ENCODE measurements at regions not wholly inside any gene's neighbourhood (a gene's known extent, or its start where the extent isn't known, plus 50 kb on each side); places are given as distances from the start of the nearest gene placed in this dataset.
"Not testable (repeated sequence)": the region's sequence is repeated elsewhere in the genome, so short reads cannot be mapped to it uniquely, and the experiment has no call there.

GRCh38 chr14:85336257-85336656, 193.7 kb upstream of the FLRT2 start:
- DNase-seq = no peak

DNA sequence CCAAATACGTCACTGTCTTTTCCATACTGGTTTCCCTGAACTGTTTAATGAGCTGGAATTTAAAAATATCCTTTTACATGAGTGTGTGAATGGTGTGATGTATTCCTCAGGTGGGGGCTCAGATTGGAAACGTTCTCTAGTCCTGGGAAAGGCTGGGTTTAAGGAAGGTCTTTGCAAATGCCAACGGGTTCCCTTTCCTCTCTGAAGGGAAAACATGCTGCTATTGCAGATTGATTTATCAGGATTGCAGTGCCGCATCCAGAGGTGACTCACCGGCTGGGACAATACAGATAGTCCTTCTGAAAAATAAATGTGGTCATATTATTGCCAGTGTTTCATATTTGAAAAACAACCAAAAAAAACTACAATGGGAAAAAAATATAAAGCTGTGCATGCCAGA, 193.1 kb upstream of the FLRT2 start:
- no peak for DNase-seq

DNA sequence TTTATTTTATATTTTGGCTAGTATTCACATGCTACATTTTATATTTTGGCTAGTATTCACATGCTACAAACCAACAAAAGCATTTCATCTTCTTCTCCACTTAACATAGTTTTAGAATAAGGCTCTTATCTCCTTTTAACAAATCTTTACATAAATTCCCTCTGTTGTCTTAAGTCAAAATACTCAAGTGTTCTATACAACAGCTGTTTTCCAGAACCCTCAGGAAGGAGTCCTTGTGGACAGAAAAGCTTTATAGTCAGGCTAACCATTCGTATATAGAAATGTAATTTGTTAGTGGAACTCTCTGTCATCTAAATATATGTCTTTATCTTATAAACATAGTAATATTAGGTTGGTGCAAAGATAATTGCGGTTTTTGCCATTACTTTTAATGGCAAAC, 191.0 kb upstream of the FLRT2 start:
- DNase-seq = no peak

DNA sequence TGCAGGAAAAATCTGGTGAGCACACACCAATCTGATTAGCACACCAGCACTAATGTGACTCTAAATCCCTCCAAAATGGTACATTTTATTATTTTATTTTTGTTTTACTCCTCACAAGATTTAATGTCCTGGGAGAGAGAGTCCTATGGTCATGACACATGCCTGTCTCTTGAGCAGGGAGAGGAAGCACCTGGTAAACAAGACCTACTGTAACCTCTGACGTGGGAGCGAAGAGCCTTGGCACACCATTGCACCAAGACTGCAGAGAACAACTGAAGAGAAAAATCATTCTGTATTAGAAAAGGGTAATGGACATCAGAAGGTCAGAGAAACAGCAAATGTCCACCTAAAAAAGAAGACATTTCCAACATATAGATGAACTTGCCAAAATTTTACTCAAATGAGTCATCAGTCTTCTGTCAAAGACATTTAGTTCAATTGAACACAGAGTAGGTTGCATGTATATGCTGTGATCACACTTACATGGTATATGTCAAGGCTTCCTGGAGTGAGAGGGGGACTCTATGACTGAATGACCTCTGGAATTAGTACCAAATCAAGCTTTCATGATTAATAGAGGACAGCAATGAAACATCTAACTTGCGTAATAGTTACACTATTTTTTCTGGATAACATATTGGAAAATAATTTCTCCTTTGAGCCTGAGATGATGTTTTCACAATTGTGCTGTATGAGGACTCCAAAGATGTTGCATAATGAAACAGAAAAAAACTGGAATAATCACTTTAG, 186.9 kb upstream of the FLRT2 start:
- no peak for DNase-seq

- no peak for DNase-seq
Measured at GRCh38 chr14:85344171-85344570, 185.8 kb upstream of the FLRT2 start.

DNA sequence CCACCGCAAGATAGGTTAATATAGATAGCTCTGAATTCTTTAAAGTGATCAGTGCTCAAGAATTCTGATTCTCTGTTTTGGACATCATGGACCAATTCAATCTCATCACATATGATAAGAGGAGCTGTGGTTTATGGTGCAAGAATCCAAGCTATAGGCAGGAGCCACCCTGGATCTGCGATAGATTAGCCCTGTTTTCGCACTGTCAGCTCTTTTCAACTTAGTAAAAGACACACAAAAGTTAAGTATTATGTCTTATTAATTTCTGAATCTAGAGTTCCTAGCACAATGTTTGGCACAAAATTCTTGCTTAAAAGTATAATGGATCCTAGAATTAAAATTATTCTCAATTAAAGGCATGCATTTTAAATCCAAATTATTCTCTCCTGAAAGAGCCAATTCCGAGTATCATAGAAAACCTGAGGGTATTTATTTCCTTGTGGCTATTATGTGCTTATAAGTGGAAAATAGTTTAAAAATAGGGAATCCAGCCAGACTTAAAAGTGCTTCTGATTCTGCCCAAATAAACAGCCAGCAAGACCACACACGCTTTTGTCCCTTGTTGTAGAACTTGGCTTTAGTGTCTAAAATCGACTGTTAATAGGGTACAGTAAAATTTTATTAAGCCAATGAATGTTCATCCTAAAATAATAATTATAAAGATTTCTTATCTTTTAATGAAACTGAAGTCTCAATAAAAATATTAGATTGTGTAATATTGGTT, 184.9 kb upstream of the FLRT2 start:
- no peak for DNase-seq

GRCh38 chr14:85350667-85351066, 179.3 kb upstream of the FLRT2 start:
- DNase-seq = no peak

- DNase-seq = not testable (repeated sequence)
Measured at GRCh38 chr14:85352588-85352987, 177.4 kb upstream of the FLRT2 start.

- no peak for DNase-seq
Measured at GRCh38 chr14:85357120-85357519, 172.8 kb upstream of the FLRT2 start.

GRCh38 chr14:85358136-85358785, 171.7 kb upstream of the FLRT2 start:
- no peak for DNase-seq

DNA sequence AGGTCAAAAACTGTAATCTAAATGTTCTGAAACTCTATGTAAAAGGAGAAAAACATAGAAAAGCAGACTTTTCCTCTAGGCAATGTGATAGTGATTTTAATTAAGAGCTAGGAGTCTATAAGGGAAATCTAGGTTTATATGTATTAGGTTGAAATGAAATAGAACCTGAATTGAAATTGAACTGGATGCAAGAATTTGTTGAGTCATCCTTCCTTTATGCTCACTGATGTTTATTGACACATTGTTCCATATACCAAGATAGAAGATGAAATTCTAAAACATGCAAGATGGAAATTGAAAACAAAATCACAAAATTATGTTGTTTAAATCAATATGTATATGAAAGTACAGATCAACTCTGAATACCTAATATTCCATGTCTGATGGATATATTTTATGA, 170.4 kb upstream of the FLRT2 start:
- no peak for DNase-seq

DNA sequence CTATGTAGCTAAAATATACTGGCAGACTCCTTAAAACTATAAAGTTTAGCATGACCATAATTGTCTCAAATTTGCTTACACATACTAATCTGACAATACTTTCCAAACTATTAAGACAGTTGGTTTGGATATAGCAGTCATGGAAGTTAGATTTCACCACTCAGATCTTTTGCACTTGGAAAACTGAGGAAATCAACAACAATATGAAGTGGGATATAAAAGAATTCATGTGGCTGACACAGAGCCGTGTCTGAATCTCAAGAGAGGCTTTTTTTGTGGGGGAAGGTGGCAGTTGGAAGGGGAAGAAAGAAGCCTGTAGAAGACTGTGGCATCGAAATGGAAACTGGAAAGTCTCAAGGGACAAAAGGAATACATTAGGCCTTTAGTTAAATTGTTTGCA, 166.6 kb upstream of the FLRT2 start:
- DNase-seq = no peak

DNA sequence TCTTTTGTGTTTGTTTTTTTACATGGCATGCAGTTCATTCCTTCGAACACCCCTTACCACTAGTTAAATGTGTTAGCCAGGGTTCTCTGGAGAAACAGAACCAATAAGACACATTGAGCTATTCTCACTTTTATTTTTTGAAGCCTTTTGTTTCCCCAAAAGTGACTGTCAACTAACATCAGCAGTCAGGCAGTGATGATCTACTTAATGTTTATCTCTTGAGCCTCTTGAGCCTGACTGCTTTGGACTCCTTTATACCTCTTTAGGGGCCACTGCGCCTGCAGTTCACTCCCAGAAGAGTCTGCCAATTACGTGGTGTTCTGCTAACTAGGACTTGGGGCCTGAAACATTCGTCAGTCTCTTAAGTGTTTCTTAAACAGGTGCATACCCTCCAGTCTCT, 163.7 kb upstream of the FLRT2 start:
- DNase-seq = no peak

GRCh38 chr14:85380881-85381280, 149.1 kb upstream of the FLRT2 start:
- no peak for DNase-seq

DNA sequence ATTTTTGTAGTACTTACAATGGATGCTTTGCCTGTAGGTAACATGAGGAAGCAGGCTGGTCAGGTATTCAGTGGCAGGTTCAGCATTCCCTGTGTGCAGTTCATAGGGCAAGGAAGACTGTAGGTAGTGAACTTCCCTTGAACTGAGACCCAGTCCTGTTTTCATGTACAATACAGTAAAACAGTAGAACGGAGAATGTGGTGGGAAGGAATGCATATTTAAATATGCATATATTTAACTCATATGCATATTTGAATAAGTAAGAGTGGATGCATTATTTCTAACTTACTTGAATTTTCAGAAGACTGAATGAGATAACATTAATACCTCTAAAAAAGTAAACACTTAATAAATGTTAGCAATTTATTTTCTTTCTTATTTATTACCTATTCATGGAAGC, 147.6 kb upstream of the FLRT2 start:
- no peak for DNase-seq

DNA sequence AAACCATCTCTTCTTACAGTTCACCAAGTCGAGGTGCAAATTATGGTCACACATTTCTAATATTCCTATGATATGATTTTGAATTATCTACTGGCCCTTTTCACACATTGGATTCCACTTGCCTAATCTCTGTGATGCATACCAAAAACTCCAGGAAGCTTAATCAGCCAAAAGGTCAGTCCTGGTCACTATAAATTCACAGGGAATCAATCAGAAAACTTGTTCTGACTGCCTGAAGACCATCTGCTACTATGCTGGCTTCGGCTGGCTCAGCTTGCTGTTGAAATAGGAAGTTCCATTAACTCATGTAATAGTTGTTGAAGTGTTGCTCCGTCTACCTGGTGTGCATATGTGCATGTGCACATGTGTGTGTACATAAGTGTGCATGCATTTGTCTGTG, 142.8 kb upstream of the FLRT2 start:
- no peak for DNase-seq

DNA sequence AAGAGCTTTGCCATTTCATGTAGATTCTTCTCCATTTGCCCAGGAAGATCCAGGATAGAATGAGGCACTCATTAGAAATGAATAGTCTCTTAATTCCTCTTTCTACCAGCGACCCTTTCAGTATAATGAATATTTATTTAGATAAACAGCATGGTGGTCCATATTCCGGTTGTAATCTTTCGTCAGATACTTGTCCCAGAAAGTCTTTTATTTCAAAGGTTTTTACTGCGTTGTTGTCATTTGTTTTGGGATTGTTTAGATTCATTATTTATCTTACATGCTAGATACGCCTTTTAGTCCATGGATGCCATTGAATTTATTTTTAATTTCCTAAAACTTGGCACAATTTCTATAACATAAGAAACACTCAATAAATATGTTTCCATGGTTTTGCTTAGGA, 139.7 kb upstream of the FLRT2 start:
- no peak for DNase-seq

GRCh38 chr14:85391455-85391854, 138.5 kb upstream of the FLRT2 start:
- no peak for DNase-seq

DNA sequence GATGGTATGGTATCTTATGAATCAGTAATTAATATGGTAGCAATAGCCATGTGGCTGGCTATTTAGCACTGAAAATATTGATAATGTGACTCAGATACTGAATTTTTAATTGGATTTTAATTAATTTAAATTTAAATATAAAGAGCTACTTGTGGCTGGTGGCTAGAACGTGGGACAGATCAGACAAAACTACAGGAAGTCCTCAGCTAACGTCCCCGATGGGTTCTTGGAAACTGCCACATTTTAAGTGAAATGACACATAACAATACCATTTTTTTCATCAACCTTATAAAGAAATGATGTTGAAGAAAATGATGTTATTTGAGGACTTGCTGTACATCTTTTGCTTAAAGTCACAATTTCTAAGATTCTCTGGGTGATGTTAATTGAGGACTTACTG, 138.1 kb upstream of the FLRT2 start:
- DNase-seq = no peak

- DNase-seq = no peak
Measured at GRCh38 chr14:85399186-85399585, 130.8 kb upstream of the FLRT2 start.

DNA sequence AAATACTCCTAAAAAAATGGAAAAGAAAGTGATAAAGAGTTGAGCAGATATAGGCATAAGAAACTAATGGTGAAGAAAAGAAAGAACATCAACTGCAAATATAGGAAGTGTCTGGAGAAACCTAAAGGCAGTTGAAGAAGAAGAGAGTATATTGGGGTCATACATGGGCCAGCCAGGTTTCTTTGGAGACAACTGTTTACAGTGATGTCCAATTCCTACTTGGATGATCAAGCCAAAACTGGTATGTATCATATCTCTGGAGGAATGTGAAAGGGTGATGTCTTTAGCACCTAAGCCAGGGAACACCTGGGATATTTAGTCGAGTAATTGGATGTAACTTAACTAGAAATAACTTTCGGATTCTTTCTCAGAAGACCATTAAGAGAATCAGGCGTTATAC, 129.3 kb upstream of the FLRT2 start:
- no peak for DNase-seq

DNA sequence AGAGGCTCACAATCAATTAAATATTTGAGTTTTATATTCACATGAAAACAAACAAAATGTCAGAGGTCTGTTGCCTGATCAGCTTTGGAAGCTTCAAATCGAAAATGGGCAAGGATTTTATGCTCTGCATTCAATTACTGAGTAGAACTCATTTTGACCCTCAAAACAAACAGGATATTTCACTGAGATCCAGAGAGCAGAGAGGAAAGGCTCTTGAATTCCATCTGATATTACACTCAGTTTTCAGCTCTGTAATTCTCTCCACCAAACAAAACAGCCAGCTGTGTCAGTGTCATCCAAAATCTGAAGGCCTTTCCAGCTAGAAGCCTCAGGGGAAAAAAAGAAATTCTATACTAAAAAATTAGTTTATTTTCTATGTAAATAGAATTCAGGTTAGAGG, 128.6 kb upstream of the FLRT2 start:
- no peak for DNase-seq

DNA sequence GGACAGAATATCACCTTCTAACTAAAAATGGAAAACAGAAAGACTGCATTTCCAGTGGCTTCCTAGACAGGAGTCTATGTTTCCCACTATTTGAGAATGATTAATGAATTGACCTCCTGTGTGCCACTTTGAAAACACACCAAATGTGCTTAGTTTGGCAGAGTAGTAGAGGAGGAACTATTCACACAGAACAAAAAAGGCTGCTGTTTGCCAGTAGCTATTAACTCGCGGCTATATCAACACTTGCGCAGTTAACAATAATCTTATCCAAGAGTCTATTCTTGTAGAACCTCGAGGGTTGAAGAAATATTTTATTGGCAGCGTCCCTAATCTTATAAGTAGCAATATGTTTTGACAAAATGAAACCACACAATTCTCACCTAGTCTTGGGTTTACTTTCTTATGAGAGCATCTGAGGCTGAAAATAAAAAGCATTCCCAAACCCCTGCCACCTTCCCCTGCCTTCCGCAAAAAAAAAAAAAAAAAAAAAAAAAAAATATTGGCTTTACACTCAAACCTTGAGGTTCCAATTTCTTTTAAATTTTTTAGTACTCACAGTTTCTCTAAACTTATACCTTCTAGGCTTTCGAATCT, 127.3 kb upstream of the FLRT2 start:
- DNase-seq = no peak
